NCI-H1048 (cell line): ENCODE measurements at regions not wholly inside any gene's neighbourhood (a gene's known extent, or its start where the extent isn't known, plus 50 kb on each side); places are given as distances from the start of the nearest gene placed in this dataset.

Source experiments
- DNase-seq: peaks from one replicate; lab custom pipeline; 2025; lab: John Stamatoyannopoulos, UW

DNA sequence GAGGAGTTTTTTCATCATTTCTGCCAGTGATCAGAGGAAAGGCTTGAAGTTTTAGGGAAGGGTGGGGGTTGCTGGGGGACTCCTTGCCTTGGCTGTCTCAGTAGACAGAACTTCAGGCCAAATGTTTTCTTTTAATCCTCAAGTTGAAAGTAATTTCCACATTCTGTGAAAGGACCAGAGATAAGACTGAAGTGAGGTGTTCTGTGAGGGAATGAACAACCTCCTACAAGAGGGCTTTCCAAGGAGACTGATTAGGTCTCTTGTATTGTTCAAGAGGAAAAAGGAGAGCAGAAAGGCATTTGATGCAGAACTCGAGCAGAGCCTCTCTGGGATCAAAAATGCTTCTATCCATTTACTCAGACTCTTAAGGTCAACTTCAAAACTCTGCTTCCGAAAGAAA, 282.1 kb upstream of the ATP10B start:
- DNase-seq, result no peak

GRCh38 chr5:161115941-161116340, 263.9 kb upstream of the ATP10B start:
- DNase-seq, result no peak

DNA sequence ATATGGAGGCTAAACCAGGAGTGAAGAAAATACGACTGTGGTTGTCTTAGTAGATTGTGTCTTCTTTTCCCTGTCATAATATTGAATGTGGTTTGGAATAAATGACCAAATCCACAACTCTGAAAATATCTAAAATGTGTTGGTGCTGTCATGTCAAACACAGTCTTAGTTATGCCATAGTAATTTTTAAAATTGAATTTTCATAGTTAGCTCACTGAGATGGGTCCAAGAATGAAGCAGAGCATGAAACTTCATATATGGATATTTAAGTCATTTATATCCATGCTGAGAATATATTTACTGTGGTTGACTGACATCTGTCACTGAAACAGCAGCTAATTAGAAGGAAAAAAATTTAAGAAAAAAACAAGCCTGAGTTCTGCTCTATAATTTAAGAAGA, 260.4 kb upstream of the ATP10B start:
- DNase-seq, result no peak

- DNase-seq, result no peak
Measured at GRCh38 chr5:161105525-161105924, 253.5 kb upstream of the ATP10B start.

- no peak for DNase-seq
Measured at GRCh38 chr5:161098516-161098915, 246.5 kb upstream of the ATP10B start.

- DNase-seq, result no peak
Measured at GRCh38 chr5:161096581-161096980, 244.6 kb upstream of the ATP10B start.

DNA sequence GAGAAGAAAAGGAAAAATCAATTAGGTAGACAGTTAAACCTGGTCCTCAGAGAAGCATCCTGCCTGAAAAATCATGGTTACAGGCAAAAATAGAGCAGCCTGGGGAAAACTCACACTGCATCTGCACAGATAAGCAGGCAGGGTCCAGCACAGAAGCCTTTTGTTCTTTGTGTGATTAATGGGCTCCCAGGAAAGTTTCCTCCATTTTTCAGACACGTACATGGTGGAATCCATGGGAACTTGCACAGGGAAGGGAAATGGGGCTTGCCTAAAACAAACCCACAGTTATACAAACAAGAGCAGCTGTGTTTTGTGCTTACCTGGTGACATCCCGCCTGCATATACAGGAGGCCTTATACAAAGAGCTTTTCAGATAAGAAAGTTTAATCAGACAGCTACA, 243.9 kb upstream of the ATP10B start:
- no peak for DNase-seq

- DNase-seq, result no peak
Measured at GRCh38 chr5:161094411-161094810, 242.4 kb upstream of the ATP10B start.

DNA sequence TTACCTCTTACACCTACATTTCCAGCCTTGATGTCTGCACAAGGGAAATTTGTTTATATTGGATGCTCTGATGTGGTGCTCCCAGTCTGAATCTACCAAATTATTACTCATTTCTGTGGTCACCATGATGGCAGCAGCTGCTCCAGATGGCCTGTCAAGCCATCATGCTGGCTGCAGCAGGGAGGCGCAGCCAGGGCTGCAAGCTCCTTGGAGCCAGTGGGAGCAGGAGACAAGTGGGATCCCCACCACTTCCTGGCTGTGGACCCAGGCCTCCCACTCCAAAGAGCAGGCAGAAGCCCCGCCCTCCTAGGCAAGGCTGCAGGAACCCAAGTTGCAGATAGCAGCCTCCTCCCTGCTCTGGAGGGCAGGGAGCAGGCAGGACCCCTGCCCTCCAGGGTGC, 241.1 kb upstream of the ATP10B start:
- no peak for DNase-seq

DNA sequence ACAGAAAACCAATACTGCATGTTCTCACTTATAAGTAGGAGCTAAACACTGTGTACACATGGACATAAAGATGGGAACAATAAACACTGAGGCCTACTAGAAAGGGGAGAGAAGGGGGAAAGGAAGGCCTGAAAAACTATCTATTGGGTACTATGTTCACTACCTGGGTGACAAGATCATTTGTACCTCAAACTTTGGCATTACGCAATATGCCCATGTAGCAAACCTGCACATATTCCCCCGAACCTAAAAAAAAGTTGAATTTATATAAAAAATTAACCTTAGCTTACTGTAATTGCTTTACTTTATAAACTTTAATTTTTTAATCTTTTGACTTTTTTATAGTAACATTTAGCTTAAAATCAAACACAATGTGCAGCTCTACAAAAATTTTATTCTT, 237.6 kb upstream of the ATP10B start:
- no peak for DNase-seq

GRCh38 chr5:161086461-161086860, 234.4 kb upstream of the ATP10B start:
- no peak for DNase-seq

- no peak for DNase-seq
Measured at GRCh38 chr5:161085056-161085455, 233.0 kb upstream of the ATP10B start.

DNA sequence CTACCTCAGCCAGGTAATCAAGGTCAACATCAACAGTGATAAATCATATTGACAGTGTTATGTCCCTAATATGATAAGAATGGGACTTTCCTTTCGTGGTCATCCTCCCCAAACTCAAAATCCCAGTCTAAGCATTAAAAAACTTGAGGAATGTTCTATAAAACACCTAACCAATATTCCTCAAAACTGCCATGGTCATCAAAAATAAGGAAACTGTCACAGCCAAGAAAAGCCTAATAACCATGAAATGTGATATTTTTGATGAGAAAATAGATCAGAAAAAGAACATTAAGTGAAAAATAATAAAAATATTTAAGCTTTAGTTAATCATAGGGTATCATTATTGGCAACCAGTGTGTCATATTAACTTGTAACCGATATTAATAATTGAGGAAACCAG, 232.1 kb upstream of the ATP10B start:
- no peak for DNase-seq

DNA sequence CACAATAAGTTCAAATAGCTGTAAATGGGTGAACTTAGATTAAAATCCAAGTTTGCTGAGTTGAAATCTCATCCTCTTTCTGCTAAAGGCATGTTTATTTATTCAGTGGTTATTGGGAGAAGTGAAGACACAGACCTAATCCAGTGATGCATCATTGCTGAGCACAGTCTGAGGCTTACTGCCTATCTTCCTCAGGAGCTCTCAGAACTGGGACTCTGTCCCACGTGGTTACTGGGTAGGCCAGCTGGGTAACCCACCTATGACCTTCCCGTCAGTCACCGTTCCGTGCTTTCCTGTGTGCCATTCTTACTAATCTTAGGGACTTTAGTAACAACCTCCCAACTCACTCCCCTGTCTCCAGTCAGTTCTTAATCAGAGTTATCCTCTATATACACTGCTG, 226.8 kb upstream of the ATP10B start:
- no peak for DNase-seq

DNA sequence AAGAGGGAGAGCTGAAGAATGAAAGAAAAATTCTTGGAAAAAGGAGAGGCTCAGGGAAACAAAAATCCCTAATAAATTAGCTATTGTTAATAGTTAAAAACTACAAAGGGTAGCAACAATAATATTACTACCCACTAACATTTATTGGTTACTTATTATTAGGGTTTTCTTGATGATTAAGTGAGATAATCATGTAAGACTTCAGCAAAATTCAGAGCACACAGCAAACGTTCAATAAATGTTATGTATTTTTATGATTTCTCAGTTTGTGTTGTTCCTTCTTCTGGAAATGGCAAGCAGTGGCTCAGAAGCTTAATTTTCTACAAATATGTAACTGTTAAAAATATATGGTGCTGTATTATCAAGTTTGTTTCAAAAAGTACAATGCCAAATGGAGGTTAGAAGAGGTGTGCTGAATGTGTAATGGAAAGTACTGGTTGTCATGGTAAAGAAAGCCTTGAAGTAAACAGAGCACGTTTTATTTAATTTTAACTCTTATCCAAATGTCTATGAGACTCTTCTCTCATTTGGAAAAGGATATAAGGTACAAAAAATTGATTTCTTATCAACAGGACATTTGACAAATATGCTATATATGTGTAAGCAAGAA, 226.0 kb upstream of the ATP10B start:
- DNase-seq, result no peak

GRCh38 chr5:161077496-161077895, 225.5 kb upstream of the ATP10B start:
- no peak for DNase-seq

DNA sequence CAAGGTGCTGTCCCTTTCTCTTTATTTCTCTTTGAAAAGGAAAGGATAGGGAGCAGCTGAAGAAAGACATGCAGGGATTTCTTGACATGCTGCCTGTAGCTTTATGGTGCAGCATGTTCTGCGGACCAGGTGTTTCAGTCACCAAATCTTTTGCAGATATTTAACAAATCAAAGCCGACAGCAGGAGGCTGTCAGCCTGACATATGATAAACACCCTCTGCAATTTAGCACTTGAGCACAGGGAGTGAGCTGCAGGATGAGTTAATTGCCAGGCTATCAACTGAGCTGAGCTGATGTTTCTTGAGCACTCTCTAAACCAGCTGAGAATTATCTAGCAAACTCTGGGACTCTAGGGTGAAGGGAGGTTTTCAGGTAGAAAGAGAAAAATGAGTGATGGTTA, 212.8 kb upstream of the ATP10B start:
- no peak for DNase-seq

GRCh38 chr5:161064297-161064696, 212.3 kb upstream of the ATP10B start:
- no peak for DNase-seq

DNA sequence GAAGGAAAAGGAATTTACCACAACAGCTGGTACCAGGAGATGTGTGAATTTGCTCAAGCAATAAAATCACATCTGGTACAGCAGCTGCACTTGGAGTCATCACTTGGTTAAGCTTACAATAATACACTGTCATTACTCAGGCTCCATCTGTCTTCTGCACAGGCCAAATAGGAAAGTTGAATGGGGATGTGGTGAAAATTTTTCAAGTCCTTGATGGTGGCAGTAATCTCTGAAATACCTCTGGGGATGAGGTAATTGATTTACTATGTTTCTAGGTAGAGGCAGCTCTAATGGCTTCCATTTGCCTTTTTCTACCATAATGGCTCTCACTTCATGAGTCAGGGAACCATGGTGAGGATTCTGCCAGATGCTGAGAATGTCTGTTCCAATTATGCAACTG, 206.8 kb upstream of the ATP10B start:
- DNase-seq, result no peak

- no peak for DNase-seq
Measured at GRCh38 chr5:161051920-161052500, 200.0 kb upstream of the ATP10B start.

- DNase-seq, result no peak
Measured at GRCh38 chr5:161047024-161047423, 195.0 kb upstream of the ATP10B start.

- no peak for DNase-seq
Measured at GRCh38 chr5:161042862-161043261, 190.9 kb upstream of the ATP10B start.

GRCh38 chr5:161042443-161042842, 190.4 kb upstream of the ATP10B start:
- no peak for DNase-seq

DNA sequence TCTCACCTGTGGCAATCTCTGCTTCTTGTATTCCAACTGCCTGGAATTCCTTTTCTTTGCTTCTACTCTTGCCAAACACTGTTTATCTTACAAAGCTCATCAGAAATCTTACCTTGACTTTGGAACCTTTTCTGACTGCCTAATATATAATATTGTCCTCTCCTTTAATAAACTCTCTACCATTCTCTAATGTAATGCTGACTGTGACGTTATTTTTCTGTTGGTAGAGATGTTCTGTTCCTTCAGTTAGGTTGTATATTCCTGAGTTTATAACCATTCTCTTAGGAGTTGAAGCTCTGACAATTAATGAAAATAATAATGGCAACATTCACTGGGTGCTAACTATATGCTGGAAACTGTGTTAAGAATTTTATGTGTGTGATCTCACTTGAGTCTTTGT, 188.8 kb upstream of the ATP10B start:
- no peak for DNase-seq
